Daoy (cell line): ENCODE measurements at regions not wholly inside any gene's neighbourhood (a gene's known extent, or its start where the extent isn't known, plus 50 kb on each side); places are given as distances from the start of the nearest gene placed in this dataset.
A peak's percentile ranks its signal among the peaks of the same experiment; 100 is the strongest.
"Not testable (repeated sequence)": the region's sequence is repeated elsewhere in the genome, so short reads cannot be mapped to it uniquely, and the experiment has no call there.

Source experiments
- DNase-seq: peaks from one replicate; pipeline ENCODE4 v3.0.0-alpha.2; 2015; ENCODE audit warnings: low read depth

DNA sequence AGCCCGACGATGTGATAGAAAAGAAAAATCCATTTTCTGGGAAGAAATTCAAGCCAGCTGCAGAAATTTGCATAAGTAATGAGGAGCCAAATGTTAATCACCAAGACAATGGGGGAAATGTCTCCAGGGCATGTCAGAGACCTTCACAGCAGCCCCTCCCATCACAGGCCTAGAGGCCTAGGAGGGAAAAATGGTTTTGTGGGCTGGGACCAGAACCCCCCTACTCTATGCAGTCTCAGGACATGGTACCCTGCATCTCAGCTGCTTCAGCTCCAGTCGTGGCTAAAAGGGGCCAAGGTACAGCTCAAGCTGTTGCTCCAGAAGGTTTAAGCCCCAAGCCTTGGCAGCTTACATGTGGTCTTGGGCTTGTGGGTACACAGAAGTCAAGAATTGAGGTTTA is 155.5 kb upstream of the FOXQ1 start:
- DNase-seq: not testable (repeated sequence)

DNA sequence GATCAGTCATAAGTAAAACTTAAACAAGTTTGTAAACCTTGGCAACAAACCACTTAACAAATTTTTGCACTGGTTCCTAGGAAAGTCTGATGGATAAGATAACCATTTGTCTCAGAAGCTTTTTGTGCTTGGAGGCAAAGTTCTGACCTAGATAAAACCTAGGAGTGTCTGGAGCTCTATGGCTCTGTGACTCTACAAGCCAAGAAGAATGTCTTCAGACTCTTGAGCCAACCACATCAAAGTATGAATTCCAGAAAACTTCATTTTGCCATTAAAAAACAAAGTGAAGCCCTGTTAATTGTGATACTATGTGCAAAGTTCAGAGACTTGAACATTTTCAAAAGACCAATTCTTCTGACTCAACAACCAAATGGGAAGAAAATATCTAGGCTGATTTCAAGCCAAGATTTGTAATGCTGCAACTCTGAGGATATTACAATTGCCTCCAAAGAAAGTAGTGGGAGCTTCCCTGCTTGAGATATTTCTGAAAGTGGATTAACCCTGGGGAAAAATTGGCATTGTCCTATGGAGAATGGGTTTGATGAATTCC is 158.1 kb upstream of the FOXQ1 start:
- DNase-seq: no peak

DNA sequence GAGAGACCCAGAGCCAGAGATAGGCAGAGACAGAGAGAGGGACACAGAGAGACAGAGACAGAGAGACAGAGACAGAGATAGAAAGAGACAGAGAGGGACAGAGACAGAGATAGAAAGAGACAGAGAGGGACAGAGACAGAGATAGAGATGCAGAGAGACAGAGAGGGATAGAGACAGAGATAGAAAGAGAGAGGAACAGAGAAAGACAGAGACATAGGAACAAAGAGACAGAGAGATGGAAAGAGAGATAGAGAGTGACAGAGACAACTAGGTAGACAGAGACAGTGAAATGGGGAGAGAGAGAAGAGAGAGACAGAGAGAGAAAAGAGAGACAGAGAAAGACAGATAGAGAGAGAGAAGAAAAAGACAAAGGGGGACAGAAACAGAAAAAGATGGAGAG is 165.4 kb upstream of the FOXQ1 start:
- DNase-seq: no peak

DNA sequence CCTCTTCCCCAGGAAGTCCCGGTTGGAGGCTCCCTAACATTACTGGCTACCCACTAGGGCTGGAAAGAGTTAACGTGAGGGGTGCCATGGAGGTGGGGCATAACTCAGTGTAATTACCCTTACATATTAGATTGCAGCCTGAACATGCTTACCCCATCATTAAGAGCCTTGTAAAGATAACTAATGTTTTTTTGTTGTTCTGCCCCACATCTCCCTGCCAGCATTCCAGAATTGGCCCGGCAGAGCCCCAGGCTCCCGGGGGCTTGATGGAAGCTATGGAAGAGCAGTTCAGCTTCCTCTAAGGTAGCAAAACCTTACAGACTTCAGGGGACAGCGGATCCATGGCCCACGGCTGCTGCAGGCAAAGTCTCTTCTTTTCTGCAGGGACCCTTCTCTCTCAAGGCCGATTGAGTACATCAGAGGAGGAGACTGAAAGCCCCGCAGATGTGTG is 166.1 kb upstream of the FOXQ1 start:
- no peak for DNase-seq

DNA sequence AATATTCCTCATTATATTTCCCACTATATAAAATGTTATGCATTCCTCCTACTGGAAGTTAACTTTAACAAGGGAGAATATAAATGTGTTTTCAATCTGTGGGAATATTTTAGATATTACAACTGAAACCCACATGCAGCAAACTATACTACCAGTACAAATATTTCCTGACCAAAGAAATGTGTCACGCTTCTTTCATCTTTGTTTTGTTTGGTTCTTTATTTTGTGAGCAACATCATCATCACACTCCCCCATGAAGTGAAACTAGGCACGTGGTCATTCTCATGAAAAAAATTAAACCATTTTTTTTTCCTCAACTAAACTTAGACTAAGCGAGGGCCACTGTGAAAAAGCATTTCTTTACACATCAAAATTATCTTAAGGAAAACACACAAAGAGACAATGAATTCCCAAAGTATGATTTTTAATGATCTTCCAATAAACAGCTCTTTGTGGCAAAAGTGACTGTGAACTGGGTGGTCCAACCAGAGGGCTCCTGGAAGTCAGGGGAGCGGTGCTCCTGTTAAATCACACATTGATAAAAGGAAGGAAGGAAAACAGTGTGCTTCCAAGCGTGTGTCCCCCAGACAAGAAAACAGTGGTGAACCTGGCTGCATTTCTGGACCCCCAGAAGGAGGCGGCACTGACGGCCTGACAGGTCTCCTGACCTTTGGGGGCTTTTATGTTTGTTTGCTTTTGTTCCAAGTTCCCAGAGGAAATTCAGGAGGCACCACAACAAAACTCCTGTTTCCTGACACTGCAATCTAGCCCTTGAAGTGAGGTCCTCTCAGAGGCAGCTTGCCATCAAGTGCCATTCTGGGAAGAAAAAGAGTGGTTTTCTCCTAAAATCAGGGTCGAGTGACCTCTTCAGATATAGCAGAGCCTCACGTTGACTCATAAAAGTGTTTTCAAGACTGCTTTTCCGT is 166.8 kb upstream of the FOXQ1 start:
- peak; percentile 39 for DNase-seq

DNA sequence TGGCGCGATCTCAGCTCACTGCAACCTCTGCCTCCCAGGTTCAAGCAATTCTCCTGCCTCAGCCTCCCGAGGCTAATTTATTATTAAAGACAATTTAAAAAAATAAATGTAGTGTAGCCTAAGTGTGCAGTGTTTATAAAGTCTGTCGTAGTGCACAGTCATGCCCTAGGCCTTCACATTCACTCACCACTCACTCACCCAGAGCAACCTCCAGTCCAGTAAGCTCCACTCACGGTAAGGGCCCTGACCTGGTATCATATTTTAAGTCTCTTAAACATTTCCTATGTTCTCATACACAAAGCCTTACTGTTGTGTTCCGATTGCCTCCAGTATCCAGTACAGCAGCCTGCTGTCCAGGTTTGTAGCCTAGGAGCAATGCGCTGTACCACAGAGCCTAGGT is 168.2 kb upstream of the FOXQ1 start:
- DNase-seq: no peak

DNA sequence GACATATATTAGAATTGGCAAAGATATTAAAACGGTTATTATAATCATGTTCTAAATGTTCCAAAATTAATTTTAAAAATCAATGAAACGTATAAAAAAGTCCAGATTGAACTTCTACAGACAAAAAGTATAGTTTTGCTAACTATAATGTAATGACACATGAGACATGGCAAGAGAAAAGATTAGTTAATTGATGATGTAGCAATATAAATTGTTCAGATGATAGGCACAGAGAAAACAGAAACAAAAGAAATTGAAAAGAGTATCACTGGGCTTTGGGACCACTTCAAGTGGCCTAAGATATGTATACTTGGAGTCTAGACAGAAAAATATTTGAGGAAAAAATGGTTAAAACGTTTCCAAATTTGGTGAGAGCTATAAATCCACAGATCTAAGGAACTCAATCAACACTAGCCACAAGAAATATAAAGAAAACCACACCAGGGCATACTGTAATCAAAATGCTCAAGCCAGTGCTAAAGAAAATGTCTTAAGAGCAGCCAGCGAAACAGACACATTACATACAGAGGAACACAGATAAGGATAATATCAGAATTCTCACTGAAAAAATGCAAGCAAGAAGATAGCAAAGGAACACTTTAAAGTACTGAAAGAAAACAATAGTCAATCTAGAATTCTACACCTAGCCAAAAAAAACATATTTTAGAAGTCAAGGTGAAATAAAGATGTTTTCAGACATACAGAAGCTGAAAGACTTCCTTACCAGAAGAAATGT is 172.6 kb upstream of the FOXQ1 start:
- no peak for DNase-seq

DNA sequence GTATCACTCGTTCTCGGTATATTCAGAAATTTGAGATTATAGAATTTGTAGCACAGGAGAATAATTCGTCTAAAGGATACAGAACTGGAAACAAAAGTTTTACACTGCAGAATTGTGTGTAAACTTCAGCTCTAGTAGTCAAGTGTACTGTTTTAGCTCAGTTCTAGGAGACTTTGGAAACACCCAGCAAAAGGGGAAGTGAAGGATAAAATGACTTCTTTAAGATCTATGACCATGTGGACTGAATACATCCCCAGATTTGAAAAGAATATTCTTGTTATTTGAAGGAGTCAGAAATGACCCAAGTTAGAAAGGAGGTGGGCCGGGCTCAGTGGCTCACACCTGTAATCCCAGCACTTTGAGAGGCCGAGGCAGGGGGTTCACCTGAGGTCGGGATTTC is 174.0 kb upstream of the FOXQ1 start:
- DNase-seq: no peak

DNA sequence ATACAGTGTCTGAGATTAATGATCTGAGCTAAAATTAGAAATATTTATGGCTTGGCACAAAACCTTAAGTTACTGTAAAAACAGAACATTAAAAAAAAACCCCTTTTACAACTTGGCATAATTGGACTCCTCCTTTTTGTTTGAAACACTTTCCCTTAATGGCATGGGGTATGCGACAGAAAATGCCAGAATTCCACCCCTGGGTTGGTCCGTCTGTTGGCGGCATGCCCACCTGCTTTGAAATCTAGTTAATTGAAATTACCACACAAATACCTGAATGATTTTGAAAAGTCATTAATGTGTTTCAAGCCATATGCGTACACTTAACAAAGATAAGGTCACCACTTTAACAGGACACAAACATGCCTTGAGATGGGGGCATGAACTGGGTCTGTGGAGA is 175.1 kb upstream of the FOXQ1 start:
- no peak for DNase-seq

DNA sequence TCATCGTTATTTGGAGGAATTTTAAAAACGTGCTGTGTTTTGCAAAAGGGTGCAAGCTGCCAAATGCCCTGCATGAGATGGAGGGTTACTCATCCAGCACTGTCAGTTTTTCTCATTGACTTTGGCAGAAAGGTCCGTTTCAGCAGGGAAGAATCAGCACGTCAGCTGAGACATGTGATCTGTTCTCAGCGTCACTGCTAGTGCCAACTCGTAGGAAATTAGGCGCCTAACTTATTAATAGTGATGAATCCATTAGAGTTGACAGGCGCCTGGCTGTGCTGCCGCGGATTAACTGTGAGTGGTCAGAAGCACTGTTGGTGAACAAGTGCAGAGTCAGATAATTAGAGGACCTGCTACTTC is 175.5 kb upstream of the FOXQ1 start:
- DNase-seq: peak; percentile 62

DNA sequence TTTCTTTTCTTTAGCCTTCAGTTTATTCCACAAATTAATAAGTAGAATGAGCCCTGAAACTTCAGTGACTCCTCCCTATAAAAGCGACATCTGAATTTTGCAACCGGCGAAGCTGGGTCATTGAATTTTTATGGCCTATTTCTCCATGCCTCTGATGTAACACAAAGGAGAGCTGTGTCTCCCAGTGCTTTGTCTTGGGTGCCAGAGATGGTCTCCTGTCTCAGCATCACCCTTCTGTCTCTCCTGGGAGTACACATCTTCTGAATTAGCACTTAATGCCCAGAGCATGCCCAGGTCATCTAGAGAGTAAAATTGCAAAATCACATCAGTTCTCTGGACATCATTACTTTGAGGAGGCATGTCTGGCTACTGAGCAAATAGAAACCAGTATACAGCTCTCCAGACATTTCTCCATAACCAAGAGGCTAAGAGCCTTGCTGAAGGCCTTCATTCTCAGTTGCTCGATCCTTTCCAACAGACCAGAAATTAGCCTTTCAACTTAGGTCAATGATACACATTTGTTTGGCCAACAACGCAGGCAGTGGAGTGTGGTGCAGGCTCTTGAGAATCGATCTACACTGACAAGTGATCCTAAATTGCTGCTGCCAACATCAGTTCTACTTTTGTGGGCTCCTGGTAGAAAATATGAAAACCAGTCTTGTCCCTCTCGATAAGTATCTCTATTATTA is 176.0 kb upstream of the FOXQ1 start:
- no peak for DNase-seq

DNA sequence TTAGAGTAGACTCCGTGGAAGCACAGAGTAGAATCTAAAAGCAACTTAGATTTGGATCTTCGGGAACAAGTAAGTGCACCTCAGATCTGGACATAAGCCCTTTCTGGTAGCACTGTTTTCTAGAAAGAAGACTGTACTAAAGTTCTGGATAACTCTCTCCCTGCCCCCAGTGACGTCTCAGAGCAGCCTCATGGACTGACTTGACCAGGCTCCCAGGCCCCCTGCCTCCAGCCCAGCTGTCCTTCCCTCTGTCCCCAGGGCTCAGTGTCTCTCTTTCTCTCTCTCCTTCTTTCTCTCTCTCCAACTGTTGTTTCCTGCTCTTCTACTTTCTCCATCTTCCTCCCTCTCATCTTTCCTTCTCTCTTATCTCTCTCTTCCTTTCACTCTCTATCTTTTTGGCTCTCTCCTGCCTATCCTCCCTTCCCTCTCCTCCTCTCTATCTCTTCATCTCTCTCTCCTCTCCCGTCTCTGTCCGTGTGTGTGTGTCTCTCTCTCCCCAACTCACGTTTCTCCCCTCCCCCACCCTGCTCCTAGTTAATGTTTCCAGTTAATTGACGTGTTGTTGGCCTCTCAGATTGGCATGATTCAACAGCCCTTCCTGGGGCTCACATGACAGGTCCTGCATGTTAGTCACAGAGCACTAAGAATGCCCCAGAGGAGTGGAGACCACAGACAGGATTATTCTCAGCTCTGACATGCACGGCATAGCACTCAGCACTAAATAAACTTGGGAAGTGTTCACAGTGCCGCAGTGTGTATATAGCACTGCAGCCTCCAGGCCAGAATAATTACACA is 180.4 kb upstream of the FOXQ1 start:
- peak; percentile 90 for DNase-seq

DNA sequence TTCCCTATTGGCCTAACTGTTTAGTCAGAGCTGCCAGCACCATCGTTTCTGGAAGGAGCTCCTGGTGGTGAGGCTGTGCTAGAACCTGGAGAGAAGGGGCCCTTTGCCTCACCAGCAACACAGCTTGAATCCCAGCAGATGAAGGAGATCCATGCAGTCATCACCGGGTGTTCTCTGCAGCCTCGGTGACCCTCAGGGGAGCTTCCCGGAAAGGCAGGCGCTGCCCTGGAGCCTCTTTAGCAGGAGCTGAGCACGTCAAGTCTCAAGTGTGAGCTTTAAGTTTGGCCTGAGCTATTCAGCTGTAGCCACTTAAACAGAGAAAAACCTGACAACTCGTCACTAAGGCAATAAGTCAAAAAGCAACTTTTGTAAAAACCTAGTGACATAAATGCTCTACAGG is 181.2 kb upstream of the FOXQ1 start:
- no peak for DNase-seq

DNA sequence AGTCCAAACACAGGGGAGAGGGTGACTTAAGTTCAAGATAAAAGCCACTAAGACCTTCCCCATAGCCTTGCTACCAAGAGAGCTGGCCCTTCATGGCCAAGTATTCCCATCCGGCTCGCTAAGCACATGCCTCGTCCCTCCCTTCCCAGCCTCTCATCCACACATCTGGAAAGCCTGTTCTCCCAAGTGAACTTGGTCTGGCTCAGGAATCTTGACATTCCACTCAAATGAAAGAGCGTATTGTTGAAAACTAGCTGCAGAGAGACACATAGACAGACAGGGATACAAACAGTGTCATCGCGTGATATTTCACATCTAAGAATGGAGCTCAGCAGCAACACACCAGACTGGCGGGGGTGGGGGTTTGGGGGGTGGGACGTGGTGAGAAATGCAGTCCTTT is 182.8 kb upstream of the FOXQ1 start:
- DNase-seq: no peak

DNA sequence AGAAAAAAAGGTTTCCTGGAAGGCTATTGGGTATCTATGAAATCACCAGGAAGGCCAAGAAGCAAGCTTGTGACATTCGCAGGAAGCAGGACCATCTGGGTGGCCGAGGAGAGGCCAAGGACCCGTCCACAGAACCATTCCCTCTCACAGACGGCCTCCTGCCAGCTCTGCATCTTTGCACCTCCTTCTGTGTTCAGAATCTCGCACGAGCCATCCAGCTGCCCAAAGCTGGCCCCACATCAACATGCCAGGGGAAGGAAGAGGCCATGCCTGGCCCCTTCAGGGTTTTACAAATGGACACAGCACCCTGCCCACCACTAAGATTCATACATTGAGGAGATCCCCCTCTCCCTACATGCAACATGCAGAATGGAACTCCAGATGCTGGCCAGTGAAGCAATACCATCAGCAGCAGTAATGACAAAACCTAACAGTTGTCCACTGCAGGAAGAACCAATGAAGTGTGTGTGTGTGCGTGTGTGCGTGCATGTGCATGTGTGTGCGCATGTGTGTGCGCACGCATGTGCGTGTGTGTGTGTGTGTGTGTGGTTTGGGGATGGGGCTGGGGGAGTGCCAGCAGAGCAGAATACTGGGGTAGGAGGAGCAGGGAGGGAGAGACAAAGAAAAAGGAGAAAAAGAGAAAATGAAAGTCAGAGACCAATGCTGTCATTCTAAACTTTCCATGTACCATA is 184.2 kb upstream of the FOXQ1 start:
- DNase-seq: no peak

DNA sequence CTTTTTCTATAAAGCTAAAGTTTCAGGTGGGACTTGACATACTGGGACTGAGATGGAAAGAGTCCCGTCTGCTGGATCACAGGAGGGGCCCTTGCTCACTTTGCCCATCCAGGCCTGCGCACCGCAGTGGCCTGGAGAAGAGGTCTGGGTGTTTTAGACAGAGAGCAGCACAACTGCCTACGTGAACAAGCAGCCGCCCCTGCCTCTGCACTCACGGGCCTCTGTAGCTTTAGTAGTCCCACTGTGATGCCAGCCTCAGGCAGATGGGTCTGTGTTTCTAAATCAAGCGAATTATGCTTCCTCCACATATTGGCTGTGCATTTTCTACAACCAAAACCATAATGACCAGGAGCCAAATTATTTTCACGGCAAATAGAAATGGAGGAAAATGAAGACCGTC is 184.8 kb upstream of the FOXQ1 start:
- no peak for DNase-seq

DNA sequence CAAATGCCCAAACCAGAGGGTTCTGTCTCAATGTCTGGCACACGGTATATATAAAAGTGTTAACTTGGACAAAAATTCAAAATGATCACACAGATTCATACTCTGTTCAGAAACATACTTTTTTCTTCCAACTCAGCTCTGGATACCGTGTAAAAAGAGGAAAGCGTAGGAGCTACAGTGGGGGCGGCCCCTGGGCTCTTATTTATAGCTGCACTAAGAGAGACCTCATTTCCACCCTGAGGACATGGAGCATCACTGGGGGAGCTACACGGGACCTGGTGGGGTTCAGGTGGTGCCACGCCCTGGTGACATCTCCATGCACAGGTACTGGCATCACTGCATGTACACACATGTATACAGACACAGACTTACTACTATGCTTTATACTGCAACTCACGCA is 185.9 kb upstream of the FOXQ1 start:
- no peak for DNase-seq

DNA sequence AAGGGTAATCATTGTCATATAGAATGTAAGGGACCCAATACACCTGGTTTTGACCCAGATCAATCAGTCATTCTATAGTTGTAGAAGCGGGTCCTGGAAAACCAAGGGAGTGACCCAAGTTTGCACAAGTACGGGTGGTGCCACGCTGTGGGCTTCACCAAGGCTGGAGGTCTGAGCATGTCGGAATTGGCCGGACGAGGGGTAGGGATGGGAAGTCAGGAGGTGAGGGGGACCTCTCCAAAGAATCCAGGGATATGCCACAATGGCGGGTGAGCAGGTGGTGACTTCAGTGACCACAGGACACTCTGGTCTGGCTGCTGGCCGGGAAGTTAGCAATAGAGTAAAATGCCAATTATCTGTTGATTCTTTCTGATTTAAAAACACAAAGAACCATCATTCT is 186.6 kb upstream of the FOXQ1 start:
- DNase-seq: no peak

DNA sequence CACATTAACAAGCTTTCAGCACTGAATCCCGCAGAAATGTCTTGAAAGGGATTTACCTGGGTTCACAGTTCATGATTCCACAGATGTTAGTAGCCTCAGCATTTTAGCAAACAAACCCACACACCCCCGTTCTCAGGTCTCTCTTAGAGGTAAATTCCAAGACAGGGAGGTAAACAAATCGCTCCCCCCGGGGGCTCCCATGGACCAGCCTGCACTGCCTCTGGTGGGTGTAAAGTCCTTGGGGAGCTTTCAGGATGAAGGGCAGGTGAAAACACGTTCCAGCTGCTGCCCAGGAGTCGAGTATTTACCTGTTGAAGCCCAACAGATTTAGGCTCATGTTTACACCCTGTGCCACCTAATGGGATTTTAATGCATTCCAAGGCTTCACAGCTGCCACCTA is 187.0 kb upstream of the FOXQ1 start:
- no peak for DNase-seq

DNA sequence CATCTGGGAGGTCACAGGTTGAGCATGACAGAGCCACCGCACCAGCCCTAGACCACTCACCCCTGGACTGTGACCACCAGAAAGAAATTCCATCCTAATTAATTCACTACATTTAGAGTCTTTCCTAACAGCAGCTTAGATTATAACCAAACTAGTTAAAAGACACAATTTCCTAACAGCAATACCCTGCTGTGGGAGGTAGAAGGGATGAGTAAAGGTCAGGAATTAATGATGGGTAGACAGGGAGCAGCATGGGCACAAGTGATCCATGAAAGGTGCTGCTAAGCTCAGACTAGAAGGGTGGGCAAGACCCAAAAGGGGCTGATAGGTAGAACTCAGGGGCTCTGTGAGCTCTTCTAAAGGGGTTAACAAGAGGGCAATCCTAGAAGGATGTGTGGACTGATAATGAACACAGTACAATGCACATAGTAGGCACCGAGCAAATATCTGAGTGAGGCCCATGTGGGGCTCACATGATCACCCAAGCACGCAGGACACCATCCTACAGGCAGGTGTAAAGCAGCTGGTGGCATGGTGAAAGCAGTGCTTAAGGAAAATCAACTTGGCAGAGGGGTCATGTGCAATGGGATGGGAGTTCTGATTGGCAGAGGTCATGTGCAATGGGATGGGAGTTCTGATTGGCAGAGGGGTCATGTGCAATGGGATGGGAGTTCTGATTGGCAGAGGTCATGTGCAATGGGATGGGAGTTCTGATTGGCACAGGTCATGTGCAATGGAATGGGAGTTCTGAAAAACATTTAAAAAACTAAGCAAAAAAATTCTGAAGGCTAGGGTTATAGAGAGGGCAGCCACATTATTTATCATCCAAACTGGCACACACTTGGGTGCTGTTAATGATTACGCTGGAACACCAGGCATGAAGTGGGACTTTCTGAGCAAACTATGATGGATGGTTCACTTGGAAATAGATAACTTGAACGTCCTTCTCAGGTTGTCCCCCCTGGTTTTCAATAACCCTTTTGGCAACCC is 188.2 kb upstream of the FOXQ1 start:
- DNase-seq: no peak
